ENCODE measurements at regions not wholly inside any gene's neighbourhood (a gene's known extent, or its start where the extent isn't known, plus 50 kb on each side); places are given as distances from the start of the nearest gene placed in this dataset.

DNA sequence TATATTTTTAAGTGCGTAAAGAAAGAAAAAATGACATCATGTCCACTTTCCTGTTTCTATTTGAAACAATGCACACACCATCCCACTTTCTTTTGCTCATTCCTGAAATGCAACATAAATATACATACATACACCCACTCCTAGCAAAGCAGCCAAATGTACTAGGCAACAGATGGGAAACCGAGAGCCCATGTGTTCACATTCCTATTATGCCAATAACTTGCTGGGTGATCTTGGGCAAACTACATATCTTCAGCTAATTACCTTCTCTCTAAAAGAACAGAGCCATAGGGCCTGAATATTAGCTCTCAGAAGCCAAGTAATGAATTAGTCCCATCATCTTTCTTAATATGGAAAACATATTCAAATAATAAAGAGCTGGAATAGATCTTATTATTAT is 610.6 kb upstream of the ATXN8OS start:
- no peak for TF ChIP-seq EZH2 (IDR thresholded peaks at IDR 0.05; ENCODE audit: low read length, missing control alignments)
- TF ChIP-seq, protein P1, sequence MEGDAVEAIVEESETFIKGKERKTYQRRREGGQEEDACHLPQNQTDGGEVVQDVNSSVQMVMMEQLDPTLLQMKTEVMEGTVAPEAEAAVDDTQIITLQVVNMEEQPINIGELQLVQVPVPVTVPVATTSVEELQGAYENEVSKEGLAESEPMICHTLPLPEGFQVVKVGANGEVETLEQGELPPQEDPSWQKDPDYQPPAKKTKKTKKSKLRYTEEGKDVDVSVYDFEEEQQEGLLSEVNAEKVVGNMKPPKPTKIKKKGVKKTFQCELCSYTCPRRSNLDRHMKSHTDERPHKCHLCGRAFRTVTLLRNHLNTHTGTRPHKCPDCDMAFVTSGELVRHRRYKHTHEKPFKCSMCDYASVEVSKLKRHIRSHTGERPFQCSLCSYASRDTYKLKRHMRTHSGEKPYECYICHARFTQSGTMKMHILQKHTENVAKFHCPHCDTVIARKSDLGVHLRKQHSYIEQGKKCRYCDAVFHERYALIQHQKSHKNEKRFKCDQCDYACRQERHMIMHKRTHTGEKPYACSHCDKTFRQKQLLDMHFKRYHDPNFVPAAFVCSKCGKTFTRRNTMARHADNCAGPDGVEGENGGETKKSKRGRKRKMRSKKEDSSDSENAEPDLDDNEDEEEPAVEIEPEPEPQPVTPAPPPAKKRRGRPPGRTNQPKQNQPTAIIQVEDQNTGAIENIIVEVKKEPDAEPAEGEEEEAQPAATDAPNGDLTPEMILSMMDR (conservative IDR thresholded peaks at IDR 0.05 in 1 of 2, IDR thresholded peaks at IDR 0.05 in 1 of 2; ENCODE audit: low read depth in 1 of 2, low read length in 2 of 2), result no peak

Measured in fibroblast of lung (primary cell).